ENCODE measurements at regions not wholly inside any gene's neighbourhood (a gene's known extent, or its start where the extent isn't known, plus 50 kb on each side); places are given as distances from the start of the nearest gene placed in this dataset.

DNA sequence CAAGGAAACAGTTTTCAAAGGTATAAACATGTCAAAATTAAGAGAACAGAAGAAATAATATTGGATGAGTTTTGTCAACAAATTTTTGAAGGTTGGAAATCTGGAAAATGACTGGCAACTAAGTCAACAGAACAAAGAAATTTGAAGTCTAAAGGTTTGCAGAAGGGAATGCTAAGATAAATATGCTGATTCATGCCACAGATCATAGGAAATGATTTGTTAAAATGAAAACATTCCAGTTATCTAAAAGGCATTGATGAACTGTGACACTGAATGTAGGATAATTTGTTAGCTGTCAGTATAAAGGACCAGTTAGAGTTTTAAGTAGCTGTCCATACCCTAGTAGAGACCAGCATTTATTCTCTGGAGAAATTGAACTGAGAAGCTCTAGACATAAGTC lies 157.9 kb upstream of the CHRM3 start:
- ATAC-seq: no peak
- no peak for TF ChIP-seq ARNTL (CRISPR knock-in tag; IDR thresholded peaks at IDR 0.05; ENCODE audit: borderline replicate concordance, low read depth)
- TF ChIP-seq OSR1 (CRISPR knock-in tag; IDR thresholded peaks at IDR 0.05): no peak
- TF ChIP-seq ZFP3 (CRISPR knock-in tag; IDR thresholded peaks at IDR 0.05): no peak
- no peak for TF ChIP-seq TCF4 (CRISPR knock-in tag; IDR thresholded peaks at IDR 0.05; ENCODE audit: borderline replicate concordance)
- no peak for TF ChIP-seq ZC3H10 (CRISPR knock-in tag; IDR thresholded peaks at IDR 0.05)

DNA sequence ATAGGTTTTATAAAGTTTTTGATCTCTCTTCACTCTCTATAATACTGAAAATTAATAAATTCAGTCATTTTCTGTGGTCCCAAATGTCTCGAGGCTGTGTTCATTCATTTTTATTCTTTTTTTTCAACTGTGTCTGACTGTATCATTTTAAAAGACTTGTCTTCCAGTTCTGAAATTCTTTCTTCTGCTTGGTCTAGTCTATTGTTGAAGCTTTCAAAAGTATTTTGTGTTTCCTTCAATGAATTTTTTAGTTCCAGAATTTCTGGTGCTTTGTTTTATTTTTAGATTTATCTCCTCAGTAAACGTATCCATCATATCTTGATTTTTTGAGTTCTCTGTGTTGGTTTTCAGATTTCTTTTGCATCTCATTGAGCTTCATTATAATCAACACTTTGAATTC lies 161.0 kb upstream of the CHRM3 start:
- ATAC-seq: no peak
- TF ChIP-seq ZFP30 (CRISPR knock-in tag; IDR thresholded peaks at IDR 0.05) (peak; percentile 91), CSRNP3 (CRISPR knock-in tag; IDR thresholded peaks at IDR 0.05) (no peak)

GRCh38 chr1:239224100-239224499 lies 162.3 kb upstream of the CHRM3 start:
- TF ChIP-seq ZNF70 (CRISPR knock-in tag; IDR thresholded peaks at IDR 0.05): no peak
- TF ChIP-seq GLIS3 (CRISPR knock-in tag; IDR thresholded peaks at IDR 0.05): no peak
- no peak for TF ChIP-seq TOX (CRISPR knock-in tag; IDR thresholded peaks at IDR 0.05; ENCODE audit: borderline replicate concordance)
- TF ChIP-seq, protein P1, sequence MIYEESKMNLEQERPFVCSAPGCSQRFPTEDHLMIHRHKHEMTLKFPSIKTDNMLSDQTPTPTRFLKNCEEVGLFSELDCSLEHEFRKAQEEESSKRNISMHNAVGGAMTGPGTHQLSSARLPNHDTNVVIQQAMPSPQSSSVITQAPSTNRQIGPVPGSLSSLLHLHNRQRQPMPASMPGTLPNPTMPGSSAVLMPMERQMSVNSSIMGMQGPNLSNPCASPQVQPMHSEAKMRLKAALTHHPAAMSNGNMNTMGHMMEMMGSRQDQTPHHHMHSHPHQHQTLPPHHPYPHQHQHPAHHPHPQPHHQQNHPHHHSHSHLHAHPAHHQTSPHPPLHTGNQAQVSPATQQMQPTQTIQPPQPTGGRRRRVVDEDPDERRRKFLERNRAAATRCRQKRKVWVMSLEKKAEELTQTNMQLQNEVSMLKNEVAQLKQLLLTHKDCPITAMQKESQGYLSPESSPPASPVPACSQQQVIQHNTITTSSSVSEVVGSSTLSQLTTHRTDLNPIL (CRISPR knock-in tag; IDR thresholded peaks at IDR 0.05; ENCODE audit: low read depth): no peak
- TF ChIP-seq TSHZ2 (CRISPR knock-in tag; IDR thresholded peaks at IDR 0.05): no peak
- TF ChIP-seq ISL1 (CRISPR knock-in tag; IDR thresholded peaks at IDR 0.05): no peak
- TF ChIP-seq ZC3H10 (CRISPR knock-in tag; IDR thresholded peaks at IDR 0.05): no peak
- no peak for TF ChIP-seq CSRNP3 (CRISPR knock-in tag; IDR thresholded peaks at IDR 0.05)
- no peak for TF ChIP-seq CSDC2 (CRISPR knock-in tag; IDR thresholded peaks at IDR 0.05)
- ATAC-seq: no peak

GRCh38 chr1:239222999-239223398 lies 163.4 kb upstream of the CHRM3 start:
- ATAC-seq: no peak
- no peak for TF ChIP-seq ZFP30 (CRISPR knock-in tag; IDR thresholded peaks at IDR 0.05)
- TF ChIP-seq, protein P2, sequence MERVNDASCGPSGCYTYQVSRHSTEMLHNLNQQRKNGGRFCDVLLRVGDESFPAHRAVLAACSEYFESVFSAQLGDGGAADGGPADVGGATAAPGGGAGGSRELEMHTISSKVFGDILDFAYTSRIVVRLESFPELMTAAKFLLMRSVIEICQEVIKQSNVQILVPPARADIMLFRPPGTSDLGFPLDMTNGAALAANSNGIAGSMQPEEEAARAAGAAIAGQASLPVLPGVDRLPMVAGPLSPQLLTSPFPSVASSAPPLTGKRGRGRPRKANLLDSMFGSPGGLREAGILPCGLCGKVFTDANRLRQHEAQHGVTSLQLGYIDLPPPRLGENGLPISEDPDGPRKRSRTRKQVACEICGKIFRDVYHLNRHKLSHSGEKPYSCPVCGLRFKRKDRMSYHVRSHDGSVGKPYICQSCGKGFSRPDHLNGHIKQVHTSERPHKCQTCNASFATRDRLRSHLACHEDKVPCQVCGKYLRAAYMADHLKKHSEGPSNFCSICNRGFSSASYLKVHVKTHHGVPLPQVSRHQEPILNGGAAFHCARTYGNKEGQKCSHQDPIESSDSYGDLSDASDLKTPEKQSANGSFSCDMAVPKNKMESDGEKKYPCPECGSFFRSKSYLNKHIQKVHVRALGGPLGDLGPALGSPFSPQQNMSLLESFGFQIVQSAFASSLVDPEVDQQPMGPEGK (CRISPR knock-in tag; IDR thresholded peaks at IDR 0.05; ENCODE audit: borderline replicate concordance): no peak
- TF ChIP-seq ZC3H10 (CRISPR knock-in tag; IDR thresholded peaks at IDR 0.05): no peak
- TF ChIP-seq RARB (CRISPR knock-in tag; IDR thresholded peaks at IDR 0.05): no peak
- no peak for TF ChIP-seq ZFP3 (CRISPR knock-in tag; IDR thresholded peaks at IDR 0.05)
- TF ChIP-seq TSHZ2 (CRISPR knock-in tag; IDR thresholded peaks at IDR 0.05): no peak
- no peak for TF ChIP-seq OSR1 (CRISPR knock-in tag; IDR thresholded peaks at IDR 0.05)
- no peak for TF ChIP-seq ISL1 (CRISPR knock-in tag; IDR thresholded peaks at IDR 0.05)

All from SK-N-SH treated with all-trans-retinoic acid at 6 μM for 48 hours (cell line).